OCI-LY3 (cell line): ENCODE measurements at regions not wholly inside any gene's neighbourhood (a gene's known extent, or its start where the extent isn't known, plus 50 kb on each side); places are given as distances from the start of the nearest gene placed in this dataset.

ENCODE experiments used
- H2AFZ ChIP-seq: fragments of 200-600, 300-600 bp; shearing (Covaris generic); 2 replicates; pipeline ENCODE4 v1.6.0; 2014; ENCODE audit warnings: antibody characterized with exemption, low read depth, low read length
- H3K27ac ChIP-seq: fragments of 200-600, 300-600 bp; sonication (generic); 2 replicates; pipeline ENCODE4 v1.5.1; 2014; ENCODE audit warnings: mild to moderate bottlenecking, low read length, moderate library complexity, mixed read lengths
- H3K27me3 ChIP-seq: fragments of 200-600, 300-600 bp; sonication (generic); 2 replicates; pipeline ENCODE4 v1.6.1; 2014; ENCODE audit warnings: low read depth, low read length, mixed read lengths
- H3K36me3 ChIP-seq: fragments of 200-600, 300-600 bp; sonication (generic); replicated peaks from 2 replicates; pipeline ENCODE3; 2014; ENCODE audit warnings: low read depth, low read length, mixed read lengths
- H3K4me1 ChIP-seq: fragments of 300-600, 200-600 bp; sonication (generic); 2 replicates; pipeline ENCODE4 v1.6.1; 2014; ENCODE audit warnings: low read length, mixed read lengths
- H3K4me2 ChIP-seq: fragments of 200-600, 300-600 bp; sonication (generic); 2 replicates; pipeline ENCODE4 v1.6.1; 2014; ENCODE audit warnings: low read length, mixed read lengths
- H3K4me3 ChIP-seq: fragments of 300-600, 200-600 bp; sonication (generic); 2 replicates; pipeline ENCODE4 v1.5.1; 2014; ENCODE audit warnings: antibody characterized with exemption, mild to moderate bottlenecking, low read length, moderate library complexity
- H3K79me2 ChIP-seq: fragments of 300-600, 200-600 bp; shearing (Covaris generic); 2 replicates; pipeline ENCODE4 v1.6.1; 2014; ENCODE audit warnings: mild to moderate bottlenecking, low read length, mixed read lengths
- H3K9ac ChIP-seq: fragments of 300-600, 200-600 bp; shearing (Covaris generic); 2 replicates; pipeline ENCODE4 v1.6.0; 2014; ENCODE audit warnings: mild to moderate bottlenecking, low read length, moderate library complexity
- H3K9me3 ChIP-seq: fragments of 200-600, 300-600 bp; shearing (Covaris generic); 2 replicates; pipeline ENCODE4 v1.6.1; 2014; ENCODE audit warnings: low read length, mixed read lengths; ENCODE audit not compliant: insufficient read depth
- H4K20me1 ChIP-seq: fragments of 200-600, 300-600 bp; sonication (generic); 2 replicates; pipeline ENCODE4 v1.6.1; 2016; ENCODE audit warnings: low read length, mixed read lengths; ENCODE audit not compliant: insufficient read depth
- EZH2phosphoT487 ChIP-seq: fragments of 200-600 bp; shearing (Covaris generic); IDR thresholded peaks from 2 replicates; pipeline ENCODE4 v1.6.1; 2018; ENCODE audit warnings: antibody characterized with exemption, mixed run types, low read depth
- TF ChIP-seq, protein P1 (sequence below): fragments of 200-600, 300-600 bp; sonication (generic); IDR thresholded peaks from 2 replicates; pipeline ENCODE4 v1.5.1; 2014; ENCODE audit warnings: antibody characterized with exemption, low read length, low read depth

DNA sequence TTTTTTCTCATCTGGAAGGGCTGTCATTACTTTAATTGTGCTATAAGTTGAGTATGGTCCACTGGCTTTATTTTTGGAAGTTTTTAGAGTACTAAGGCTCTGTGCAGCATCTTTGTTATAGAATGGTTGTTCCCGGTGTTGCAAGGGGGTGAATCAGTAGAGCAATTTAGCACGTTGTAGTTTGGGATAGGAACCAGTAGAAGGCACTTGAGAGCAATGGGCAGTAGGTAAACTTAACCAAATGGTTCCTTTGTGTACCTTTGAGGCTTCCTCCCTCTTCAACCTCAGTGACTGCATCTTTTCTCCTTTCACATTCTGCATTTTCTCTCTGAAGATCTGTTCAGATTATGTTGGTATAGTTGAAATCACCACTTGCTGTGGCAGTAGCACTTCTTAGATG lies 238.2 kb upstream of the SYT4 start:
- Histone ChIP-seq H3K9me3 (peaks cover 21% of the 10 kb centered on the region), H3K4me2 (no peak overlapping the region), H3K4me3 (no peak overlapping the region), H3K79me2 (no peaks in the 10 kb centered on the region), H3K36me3 (peaks cover 13% of the 10 kb centered on the region), H3K27me3 (no peaks in the 10 kb centered on the region), H2AFZ (no peak overlapping the region), H4K20me1 (no peaks in the 10 kb centered on the region), H3K4me1 (no peaks in the 10 kb centered on the region), H3K27ac (no peak overlapping the region), H3K9ac (no peak overlapping the region)
- TF ChIP-seq, protein P1, sequence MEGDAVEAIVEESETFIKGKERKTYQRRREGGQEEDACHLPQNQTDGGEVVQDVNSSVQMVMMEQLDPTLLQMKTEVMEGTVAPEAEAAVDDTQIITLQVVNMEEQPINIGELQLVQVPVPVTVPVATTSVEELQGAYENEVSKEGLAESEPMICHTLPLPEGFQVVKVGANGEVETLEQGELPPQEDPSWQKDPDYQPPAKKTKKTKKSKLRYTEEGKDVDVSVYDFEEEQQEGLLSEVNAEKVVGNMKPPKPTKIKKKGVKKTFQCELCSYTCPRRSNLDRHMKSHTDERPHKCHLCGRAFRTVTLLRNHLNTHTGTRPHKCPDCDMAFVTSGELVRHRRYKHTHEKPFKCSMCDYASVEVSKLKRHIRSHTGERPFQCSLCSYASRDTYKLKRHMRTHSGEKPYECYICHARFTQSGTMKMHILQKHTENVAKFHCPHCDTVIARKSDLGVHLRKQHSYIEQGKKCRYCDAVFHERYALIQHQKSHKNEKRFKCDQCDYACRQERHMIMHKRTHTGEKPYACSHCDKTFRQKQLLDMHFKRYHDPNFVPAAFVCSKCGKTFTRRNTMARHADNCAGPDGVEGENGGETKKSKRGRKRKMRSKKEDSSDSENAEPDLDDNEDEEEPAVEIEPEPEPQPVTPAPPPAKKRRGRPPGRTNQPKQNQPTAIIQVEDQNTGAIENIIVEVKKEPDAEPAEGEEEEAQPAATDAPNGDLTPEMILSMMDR = no peak
- TF ChIP-seq EZH2phosphoT487 = no peak

DNA sequence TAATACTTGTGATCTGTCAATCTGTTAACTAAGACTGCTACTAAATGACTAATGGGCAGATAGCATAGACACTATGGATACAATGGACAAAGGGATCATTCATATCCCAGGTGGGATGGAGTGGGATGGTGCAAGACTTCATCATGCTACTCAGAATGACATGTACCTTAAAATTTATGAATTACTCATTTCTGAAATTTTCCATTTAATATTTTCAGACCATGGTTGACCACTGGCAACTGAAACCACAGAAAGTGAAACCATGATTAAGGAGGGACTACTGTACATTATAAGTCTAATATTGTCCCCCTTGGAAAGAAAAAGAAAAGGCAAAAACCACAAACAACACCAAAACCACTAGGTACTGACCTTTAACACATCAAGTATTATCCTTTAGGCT lies 247.0 kb upstream of the SYT4 start:
- H3K36me3 ChIP-seq = no peaks in the 10 kb centered on the region
- no peak for TF ChIP-seq EZH2phosphoT487
- TF ChIP-seq, protein P1 = no peak

DNA sequence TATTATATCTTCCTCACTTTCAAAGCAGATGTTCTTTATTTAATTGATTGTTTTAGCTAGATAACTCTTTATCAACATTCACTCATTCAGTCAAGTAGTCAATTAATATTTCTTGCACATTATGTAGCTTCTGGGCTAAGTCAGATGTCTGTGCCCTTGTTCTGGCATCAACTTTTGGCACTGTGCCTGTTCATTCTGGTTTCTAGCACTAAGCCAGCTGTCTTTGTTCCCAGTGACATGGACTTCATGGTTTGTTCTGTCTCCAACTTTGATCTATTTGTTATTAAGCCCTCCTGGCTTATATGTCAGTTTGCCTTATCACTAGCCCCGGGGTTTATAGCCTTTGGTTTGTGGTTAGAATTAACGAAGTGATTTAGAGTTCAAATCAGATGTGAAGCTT lies 247.9 kb upstream of the SYT4 start:
- H3K4me2 ChIP-seq = no peak overlapping the region
- H3K9me3 ChIP-seq = no peaks in the 10 kb centered on the region
- no peak overlapping the region for H3K4me3 ChIP-seq
- no peaks in the 10 kb centered on the region for H4K20me1 ChIP-seq
- TF ChIP-seq, protein P1 = no peak
- TF ChIP-seq EZH2phosphoT487 = no peak
- no peaks in the 10 kb centered on the region for H3K27me3 ChIP-seq
- no peaks in the 10 kb centered on the region for H3K79me2 ChIP-seq
- H3K4me1 ChIP-seq = no peaks in the 10 kb centered on the region
- no peak overlapping the region for H3K9ac ChIP-seq
- H3K27ac ChIP-seq = no peak overlapping the region
- H2AFZ ChIP-seq = no peak overlapping the region
- H3K36me3 ChIP-seq = no peaks in the 10 kb centered on the region

More for the DNA sequence above, 247.0 kb upstream of the SYT4 start:
- no peaks in the 10 kb centered on the region for H3K27me3 ChIP-seq
- H3K4me3 ChIP-seq = no peak overlapping the region
- H3K9ac ChIP-seq = no peak overlapping the region
- no peak overlapping the region for H2AFZ ChIP-seq
- no peak overlapping the region for H3K4me2 ChIP-seq
- no peaks in the 10 kb centered on the region for H3K9me3 ChIP-seq
- no peaks in the 10 kb centered on the region for H4K20me1 ChIP-seq
- H3K27ac ChIP-seq = no peak overlapping the region
- no peaks in the 10 kb centered on the region for H3K4me1 ChIP-seq
- H3K79me2 ChIP-seq = no peaks in the 10 kb centered on the region

DNA sequence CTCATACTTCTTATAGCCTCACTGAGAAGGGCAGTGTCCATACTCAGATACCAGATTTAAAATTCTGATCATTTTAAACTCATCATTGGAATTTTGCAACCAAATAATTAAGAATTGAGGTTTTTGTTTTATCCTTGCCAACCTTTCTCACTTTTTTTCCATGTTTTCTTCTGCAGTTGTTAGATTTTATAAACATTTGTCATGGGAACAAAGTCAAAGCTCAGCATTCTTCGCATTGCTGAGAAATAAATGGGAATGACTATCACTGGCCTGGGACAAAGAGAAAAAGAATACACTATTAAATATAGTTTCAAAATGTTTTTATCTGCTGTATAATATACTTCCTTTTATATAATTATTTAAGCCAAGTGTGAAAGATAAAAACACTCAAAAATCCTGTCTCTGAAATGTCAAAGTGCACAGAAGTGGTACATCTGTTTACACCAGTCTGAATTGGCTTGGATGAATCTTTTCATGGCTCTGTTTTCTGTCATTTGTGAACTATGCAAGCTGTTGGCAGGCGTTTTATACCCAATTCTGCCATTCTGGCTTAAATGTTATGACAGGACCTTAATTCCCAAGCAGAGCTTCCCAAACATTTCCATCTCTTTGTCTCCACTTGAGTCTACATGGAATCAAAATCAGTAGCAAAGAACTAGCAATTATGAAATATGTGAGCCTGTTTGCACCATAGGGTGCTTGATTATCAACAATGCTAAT lies 249.3 kb upstream of the SYT4 start:
- Histone ChIP-seq H3K9me3 (no peaks in the 10 kb centered on the region), H3K36me3 (no peaks in the 10 kb centered on the region), H2AFZ (no peak overlapping the region), H3K79me2 (no peaks in the 10 kb centered on the region), H3K4me2 (no peak overlapping the region), H3K27me3 (no peaks in the 10 kb centered on the region), H3K4me1 (no peaks in the 10 kb centered on the region), H4K20me1 (no peaks in the 10 kb centered on the region), H3K27ac (no peak overlapping the region), H3K9ac (no peak overlapping the region), H3K4me3 (no peak overlapping the region)
- TF ChIP-seq EZH2phosphoT487 = no peak
- TF ChIP-seq, protein P1 = no peak
